CD4-positive, alpha-beta T cell treated with Interleukin-17A for 4 hours (primary cell): ENCODE measurements at regions not wholly inside any gene's neighbourhood (a gene's known extent, or its start where the extent isn't known, plus 50 kb on each side); places are given as distances from the start of the nearest gene placed in this dataset.
"Not testable (repeated sequence)": the region's sequence is repeated elsewhere in the genome, so short reads cannot be mapped to it uniquely, and the experiment has no call there.

Experiments used
- DNase-seq: peaks from one replicate; pipeline ENCODE4 v3.0.0-alpha.2; 2020; ENCODE audit warnings: mixed read lengths

- DNase-seq = not testable (repeated sequence)
Observed at GRCh38 chr4:17436047-17436749, 75.7 kb downstream of the QDPR start.

DNA sequence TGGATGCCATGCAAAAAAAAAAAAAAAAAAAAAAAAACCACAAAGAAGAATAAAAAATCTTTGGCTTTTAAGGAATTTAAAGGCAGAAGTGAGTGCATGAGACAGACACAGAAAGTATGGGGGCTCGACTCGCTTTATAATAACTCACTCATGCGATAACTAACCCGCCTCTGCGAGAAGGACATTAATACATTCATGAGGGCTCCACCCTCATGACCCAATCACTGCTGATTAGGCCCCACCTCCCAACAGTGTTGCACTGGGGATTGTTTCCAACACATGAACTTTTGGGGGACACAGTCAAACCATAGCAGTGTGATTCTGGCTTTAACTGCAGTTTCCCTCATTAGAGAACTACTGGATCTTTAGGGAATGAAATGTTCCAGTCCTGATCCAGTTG is 78.1 kb downstream of the QDPR start:
- no peak for DNase-seq

GRCh38 chr4:17427991-17428390 is 83.9 kb downstream of the QDPR start:
- DNase-seq = no peak

GRCh38 chr4:17426222-17426621 is 85.7 kb downstream of the QDPR start:
- no peak for DNase-seq

GRCh38 chr4:17418010-17418409 is 93.9 kb downstream of the QDPR start:
- DNase-seq = no peak

- DNase-seq = no peak
Observed at GRCh38 chr4:17414392-17414791, 97.5 kb downstream of the QDPR start.

DNA sequence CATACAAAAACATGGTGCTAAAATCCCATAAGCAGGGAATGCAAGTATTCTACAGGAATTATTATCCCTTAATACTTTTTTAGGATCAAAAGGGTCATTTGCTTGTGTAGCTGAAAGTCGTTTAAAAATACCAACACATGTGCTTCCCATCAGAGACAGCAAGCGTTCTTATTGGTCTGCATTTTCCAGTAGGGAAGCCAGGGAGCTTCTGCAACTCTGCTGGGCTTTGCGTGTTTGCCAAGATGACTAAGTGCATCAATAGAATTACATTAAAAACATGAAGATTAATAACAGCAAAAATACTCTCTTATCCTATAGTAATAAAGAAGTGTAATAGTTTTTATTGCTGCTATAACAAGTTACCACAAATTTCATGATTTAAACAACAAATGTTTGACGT is 111.2 kb downstream of the QDPR start:
- DNase-seq = no peak

GRCh38 chr4:17398805-17399204 is 113.1 kb downstream of the QDPR start:
- DNase-seq = no peak

DNA sequence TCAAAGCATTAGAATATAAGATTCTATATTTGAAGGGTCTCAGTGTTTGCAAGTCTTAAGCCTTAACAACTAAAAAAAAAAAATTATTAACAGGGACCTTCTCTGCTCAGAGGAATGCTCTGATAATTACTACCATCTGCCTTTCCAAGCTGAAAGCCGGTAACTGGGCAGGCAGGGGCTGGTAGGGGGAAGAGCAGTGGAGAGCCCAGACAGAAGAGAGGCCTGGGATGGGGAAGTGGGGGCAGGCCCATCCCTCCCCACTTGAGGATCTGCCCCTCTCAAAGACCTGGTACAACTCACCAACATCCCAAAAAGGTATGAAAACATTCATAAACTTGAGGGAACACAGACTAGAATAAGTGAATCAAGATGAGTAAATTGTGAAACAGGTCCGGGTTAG is 113.9 kb downstream of the QDPR start:
- no peak for DNase-seq

DNA sequence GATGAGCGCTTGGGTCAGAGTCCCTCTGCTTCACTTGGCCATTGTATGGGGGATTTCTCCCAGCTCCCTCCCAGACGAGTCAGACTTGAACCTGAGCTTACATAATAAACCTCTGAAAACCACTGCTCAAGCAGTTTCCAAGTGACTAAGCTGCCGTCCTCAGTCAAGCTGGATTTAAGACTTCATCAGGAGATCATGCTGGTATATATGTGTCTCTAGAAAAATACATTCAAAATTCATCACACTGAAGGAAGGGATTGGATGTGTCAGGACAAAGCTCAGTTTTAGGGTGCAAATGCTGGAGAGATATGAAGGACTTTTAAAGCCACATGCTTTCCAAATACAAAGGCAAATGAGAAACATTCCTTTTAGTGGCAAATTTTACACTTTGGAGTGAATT is 114.3 kb downstream of the QDPR start:
- no peak for DNase-seq

GRCh38 chr4:17385403-17385802 is 126.5 kb downstream of the QDPR start:
- DNase-seq = peak; percentile 7

DNA sequence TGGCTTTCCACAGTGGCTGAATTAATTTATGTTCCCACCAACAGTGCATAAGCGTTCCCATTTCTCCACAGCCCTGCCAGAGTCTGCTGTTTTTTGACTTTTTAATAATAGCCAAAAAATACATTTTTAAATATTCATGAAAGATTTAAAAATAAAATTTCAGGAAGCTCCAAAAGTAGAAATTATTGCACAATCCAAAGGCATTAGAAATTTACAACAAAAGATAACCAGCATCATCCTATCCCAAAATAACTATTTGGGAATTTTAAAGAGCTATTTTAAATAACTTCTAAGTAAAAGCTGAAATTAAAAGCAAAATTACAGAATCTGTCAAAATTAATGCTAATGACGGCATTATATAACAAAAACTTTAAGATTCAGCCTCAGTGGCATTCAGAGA is 131.5 kb downstream of the QDPR start:
- DNase-seq = no peak

- DNase-seq = no peak
Observed at GRCh38 chr4:17376205-17376604, 135.7 kb downstream of the QDPR start.

GRCh38 chr4:17373666-17374065 is 138.2 kb downstream of the QDPR start:
- no peak for DNase-seq

GRCh38 chr4:17370818-17371217 is 141.1 kb downstream of the QDPR start:
- no peak for DNase-seq

- DNase-seq = no peak
Observed at GRCh38 chr4:17368408-17368807, 143.5 kb downstream of the QDPR start.

DNA sequence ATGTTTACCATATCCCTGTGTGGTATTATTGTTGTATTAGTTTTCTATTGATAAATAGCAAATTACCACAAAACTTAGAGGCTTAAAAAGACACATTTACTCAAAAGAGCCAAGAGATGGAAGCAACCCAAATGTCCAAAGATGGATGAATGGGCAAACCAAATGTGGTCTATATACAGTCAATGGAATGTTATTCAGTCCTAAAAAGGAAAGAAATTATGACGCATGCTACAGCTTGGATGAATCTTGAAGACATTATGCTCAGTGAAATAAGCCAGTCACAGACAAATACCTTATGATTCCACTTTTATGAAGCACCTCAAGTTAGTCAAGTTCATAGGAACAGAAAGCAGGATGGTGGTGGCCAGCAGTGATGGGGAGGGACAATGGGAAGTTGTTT is 144.7 kb downstream of the QDPR start:
- DNase-seq = no peak

DNA sequence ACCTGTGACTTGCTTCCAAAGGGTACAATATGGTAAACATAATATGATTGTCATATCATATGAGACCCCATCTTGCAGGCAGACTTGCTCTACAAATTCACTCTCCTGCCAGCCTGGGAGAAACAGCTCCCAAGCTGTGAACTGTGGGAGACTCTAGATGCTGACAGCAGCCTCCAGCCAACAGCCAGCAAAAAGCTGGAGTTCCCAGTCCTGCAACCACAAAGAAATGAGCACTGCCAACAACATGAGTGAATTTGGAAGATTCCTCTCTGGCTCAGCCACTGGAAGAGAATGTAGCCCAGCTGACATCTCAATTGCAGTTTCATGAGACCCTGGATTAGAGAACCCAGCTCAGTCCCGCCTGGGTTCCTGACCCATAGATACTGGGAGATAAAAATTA is 145.4 kb downstream of the QDPR start:
- no peak for DNase-seq

DNA sequence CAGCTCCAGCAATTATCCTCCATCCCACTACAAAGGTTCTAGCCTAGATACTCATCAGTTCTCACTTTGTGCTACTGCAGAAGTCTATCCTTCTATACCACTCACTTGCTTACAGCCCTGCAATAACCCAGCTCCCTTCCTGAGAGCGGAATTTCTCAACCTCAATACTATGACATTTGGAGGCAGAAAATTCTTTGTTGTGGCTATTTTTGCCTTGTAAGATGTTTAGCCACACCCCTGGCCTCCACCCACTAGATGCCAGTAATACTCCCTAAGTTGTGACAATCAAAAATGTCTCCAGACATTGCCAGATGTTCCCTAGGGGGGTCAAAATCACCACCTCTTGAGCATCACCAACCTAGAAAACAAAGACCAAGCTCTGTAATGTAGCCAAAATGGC is 149.5 kb downstream of the QDPR start:
- DNase-seq = no peak

DNA sequence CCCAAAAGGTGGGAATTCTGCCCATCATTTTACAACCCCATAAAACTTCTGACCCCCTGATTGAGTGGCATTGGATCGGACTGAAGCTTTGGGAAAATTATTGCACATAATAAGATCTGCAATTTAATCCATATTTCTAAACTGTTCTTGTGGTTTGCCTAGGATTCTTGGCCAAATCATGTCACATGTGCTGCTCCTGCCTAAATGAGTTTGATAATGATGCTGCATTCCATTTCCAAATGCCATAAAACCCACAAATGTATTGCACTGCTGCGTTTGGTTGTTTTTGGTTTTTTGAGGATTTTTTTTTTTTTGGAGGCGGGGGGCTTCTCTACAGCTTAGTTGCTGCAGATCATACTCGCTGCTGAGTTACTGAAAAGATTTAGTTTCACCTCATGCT is 153.6 kb downstream of the QDPR start:
- DNase-seq = no peak

- DNase-seq = no peak
Observed at GRCh38 chr4:17356926-17357325, 155.0 kb downstream of the QDPR start.

- no peak for DNase-seq
Observed at GRCh38 chr4:17352357-17352756, 159.5 kb downstream of the QDPR start.

GRCh38 chr4:17347445-17347844 is 164.4 kb downstream of the QDPR start:
- DNase-seq = peak; percentile 45

GRCh38 chr4:17339376-17339775 is 172.5 kb downstream of the QDPR start:
- no peak for DNase-seq

DNA sequence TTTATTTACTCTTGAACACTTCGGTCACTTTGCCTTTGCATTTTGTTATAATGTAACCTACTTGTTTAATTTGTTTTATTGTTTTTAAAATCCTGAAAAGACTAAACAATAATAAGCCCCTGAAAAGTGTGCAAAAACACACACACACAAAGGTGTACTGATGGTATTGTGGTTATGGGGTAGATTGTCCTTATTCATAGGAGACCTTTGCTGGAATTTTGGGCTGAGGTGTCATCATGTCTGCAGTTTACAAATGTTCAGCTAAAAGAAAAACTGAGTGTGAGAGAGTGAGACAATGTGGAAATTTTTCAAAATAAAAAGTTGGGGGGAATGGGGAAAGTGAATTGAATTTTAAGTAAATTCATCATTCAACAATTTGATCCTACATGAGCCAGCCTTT is 174.9 kb downstream of the QDPR start:
- DNase-seq = no peak
